Activated CD8-positive, alpha-beta T cell treated with anti-CD3 and anti-CD28 coated beads for 36 hours (primary cell): ENCODE measurements at regions not wholly inside any gene's neighbourhood (a gene's known extent, or its start where the extent isn't known, plus 50 kb on each side); places are given as distances from the start of the nearest gene placed in this dataset.

Experiments used
- ATAC-seq: fragments of 200-7000 bp; cut with Tn5 transposase; one replicate; pipeline ENCODE4 v1.10.0; 2021; ENCODE audit warnings: mild to moderate bottlenecking, moderate library complexity
- CTCF ChIA-PET: fragments of 350-600 bp; sonication (Branson Sonifier 250); formaldehyde crosslinking; loops from one replicate; lab custom pipeline; 2021; ENCODE audit warnings: antibody characterized with exemption; lab: Charles Lee
- POLR2A ChIA-PET: fragments of 350-600 bp; sonication (Branson Sonifier 250); formaldehyde crosslinking; loops from one replicate; lab custom pipeline; 2021; ENCODE audit warnings: antibody characterized with exemption; lab: Charles Lee
- DNase-seq: peaks from one replicate; pipeline ENCODE4 v3.0.0-alpha.2; 2020
- H3K27ac Mint-ChIP-seq: one replicate; pipeline ENCODE4 v1.8.0; 2021; ENCODE audit warnings: mild to moderate bottlenecking, mixed read lengths
- H3K27me3 Mint-ChIP-seq: one replicate; pipeline ENCODE4 v1.8.0; 2021; ENCODE audit warnings: mixed read lengths
- H3K36me3 Mint-ChIP-seq: one replicate; pipeline ENCODE4 v1.8.0; 2021; ENCODE audit warnings: low read depth, mixed read lengths
- H3K4me1 Mint-ChIP-seq: one replicate; pipeline ENCODE4 v1.8.0; 2021; ENCODE audit warnings: low read depth, mixed read lengths
- H3K4me3 Mint-ChIP-seq: one replicate; pipeline ENCODE4 v1.8.0; 2021; ENCODE audit warnings: mild to moderate bottlenecking, moderate library complexity, mixed read lengths
- H3K9me3 Mint-ChIP-seq: one replicate; pipeline ENCODE4 v1.8.0; 2021; ENCODE audit warnings: mixed read lengths
- intact Hi-C: fragments of 100-400 bp; cut with micrococcal nuclease; formaldehyde crosslinking; loops from one replicate; pipeline ENCODE4 v1.10.0; 2022
- TF ChIP-seq, protein P1 (sequence below): fragments of 200-600 bp; IDR thresholded peaks from one replicate; pipeline ENCODE4 v1.8.0; 2022; ENCODE audit warnings: antibody characterized with exemption, mild to moderate bottlenecking

DNA sequence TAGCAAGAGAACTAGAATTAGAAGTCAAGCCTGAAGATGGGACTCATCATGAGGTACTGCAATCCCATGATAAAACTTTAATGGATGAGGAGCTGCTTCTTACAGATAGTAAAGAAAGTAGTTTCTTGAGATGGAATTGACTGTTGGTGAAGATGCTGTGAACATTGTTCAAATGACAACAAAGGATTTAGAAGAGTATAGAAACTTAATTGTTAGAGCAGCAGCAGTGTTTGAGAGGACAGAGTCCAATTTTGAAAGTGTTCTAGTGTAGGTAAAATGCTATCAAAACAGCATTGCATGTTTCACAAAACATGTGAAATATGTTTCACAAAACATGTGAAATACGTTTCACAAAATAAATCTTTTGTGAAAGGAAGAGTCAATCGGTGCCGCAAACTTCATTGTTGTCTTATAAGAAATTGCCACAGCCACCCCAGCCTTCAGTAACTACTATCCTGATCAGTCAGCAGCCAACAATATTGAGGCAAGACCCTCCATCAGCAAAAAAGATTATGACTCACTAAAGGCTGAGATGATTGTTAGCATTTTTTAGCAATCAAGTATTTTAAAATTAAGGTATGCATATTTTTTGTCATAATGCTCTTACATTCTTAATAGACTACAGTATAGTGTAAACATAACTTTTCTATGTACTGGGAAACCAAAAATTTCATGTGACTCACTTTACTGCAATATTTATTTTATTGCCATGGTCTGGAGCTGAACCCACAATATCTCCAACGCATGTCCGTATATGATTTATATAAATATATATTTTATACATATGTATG, 173.4 kb upstream of the BMP4 start:
- Mint-ChIP-seq H3K4me3 (no peak overlapping the region), H3K4me1 (no peaks in the 10 kb centered on the region), H3K36me3 (no peaks in the 10 kb centered on the region), H3K27me3 (no peaks in the 10 kb centered on the region), H3K9me3 (no peaks in the 10 kb centered on the region), H3K27ac (no peak overlapping the region)
- TF ChIP-seq, protein P1, sequence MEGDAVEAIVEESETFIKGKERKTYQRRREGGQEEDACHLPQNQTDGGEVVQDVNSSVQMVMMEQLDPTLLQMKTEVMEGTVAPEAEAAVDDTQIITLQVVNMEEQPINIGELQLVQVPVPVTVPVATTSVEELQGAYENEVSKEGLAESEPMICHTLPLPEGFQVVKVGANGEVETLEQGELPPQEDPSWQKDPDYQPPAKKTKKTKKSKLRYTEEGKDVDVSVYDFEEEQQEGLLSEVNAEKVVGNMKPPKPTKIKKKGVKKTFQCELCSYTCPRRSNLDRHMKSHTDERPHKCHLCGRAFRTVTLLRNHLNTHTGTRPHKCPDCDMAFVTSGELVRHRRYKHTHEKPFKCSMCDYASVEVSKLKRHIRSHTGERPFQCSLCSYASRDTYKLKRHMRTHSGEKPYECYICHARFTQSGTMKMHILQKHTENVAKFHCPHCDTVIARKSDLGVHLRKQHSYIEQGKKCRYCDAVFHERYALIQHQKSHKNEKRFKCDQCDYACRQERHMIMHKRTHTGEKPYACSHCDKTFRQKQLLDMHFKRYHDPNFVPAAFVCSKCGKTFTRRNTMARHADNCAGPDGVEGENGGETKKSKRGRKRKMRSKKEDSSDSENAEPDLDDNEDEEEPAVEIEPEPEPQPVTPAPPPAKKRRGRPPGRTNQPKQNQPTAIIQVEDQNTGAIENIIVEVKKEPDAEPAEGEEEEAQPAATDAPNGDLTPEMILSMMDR = no peak
- DNase-seq (no peak), ATAC-seq (no peak)
- POLR2A ChIA-PET = no interaction called here
- intact Hi-C loops = no loop called here
- CTCF ChIA-PET = interaction anchor here (0.8 kb wide), 1 partner anchor 47 kb away, joined by 3 read pairs; no protein-coding TSS in a partner anchor

DNA sequence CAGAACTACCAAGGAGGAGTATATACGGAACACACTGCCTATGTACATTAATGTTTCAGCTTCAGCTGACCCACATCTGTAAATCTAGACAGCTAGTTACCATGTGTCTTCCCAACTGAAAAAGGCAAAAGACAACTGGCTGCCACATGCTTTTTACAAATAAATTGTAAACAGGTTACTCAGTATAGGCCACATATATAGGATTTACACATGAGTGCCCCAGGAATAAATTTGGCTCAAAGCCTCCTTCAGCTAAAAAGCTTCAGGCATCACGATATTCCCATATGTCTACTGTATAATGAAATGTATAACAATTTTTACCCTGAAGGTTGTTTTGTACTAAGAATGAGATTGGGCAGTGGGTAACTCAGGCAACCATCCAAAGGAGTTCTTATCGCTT, 175.9 kb upstream of the BMP4 start:
- no peak for ATAC-seq
- no peaks in the 10 kb centered on the region for H3K36me3 Mint-ChIP-seq
- no peaks in the 10 kb centered on the region for H3K4me1 Mint-ChIP-seq
- intact Hi-C loops = no loop called here
- no peak overlapping the region for H3K4me3 Mint-ChIP-seq
- no peak overlapping the region for H3K27ac Mint-ChIP-seq
- ChIA-PET POLR2A (no interaction called here), CTCF (no interaction called here)
- no peak for DNase-seq
- H3K27me3 Mint-ChIP-seq = no peaks in the 10 kb centered on the region
- TF ChIP-seq, protein P1 = no peak
- H3K9me3 Mint-ChIP-seq = no peaks in the 10 kb centered on the region

DNA sequence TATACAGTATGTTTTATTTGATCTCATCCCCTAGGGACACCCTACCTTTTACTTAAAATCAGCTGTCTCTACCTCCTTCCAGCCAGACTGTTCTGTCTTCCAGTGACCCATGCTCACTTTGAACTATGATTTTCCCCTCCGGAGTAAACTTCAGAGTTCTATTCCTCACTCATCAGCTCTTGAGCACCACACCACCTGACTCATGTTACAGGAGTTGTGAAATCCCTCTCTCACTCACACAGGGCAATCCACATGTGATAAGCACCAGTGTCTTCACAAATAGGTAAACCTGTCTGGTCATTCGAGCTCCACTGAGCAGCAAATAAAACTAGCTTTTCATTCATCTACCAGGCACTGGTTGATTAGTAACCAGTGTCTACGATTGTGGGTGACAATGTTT, 177.3 kb upstream of the BMP4 start:
- H3K4me3 Mint-ChIP-seq = no peak overlapping the region
- DNase-seq = no peak
- no peaks in the 10 kb centered on the region for H3K36me3 Mint-ChIP-seq
- H3K27ac Mint-ChIP-seq = no peak overlapping the region
- ATAC-seq = no peak
- no peaks in the 10 kb centered on the region for H3K27me3 Mint-ChIP-seq
- intact Hi-C loops = no loop called here
- ChIA-PET POLR2A (no interaction called here), CTCF (interaction anchor here (1.2 kb wide), 1 partner anchor 18 kb away, joined by 3 read pairs; no protein-coding TSS in a partner anchor)
- H3K9me3 Mint-ChIP-seq = no peaks in the 10 kb centered on the region
- no peaks in the 10 kb centered on the region for H3K4me1 Mint-ChIP-seq
- TF ChIP-seq, protein P1 = no peak

DNA sequence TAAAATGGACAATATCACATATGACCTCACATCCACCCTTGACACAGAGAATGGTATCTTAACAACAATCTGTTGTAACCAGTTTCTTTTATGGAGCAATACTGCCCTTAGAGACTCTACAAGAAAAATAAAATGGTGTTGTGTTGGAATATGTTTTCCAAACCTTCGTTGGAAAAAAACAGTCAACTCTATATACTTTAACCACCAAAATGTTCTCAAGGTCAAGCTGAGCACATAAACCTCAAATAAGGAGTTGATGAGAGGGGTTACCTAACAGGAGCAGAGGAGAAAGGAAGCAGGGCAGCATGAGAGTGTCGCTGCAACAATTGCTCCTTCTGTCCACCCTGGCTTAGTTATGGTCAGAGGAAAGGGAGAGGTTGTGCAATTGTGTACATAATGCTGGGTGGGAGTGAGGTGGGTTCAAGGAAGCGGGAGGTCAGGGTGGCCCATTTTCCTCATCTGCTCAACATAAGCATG, 179.2 kb upstream of the BMP4 start:
- Mint-ChIP-seq H3K4me3 (no peak overlapping the region), H3K4me1 (no peaks in the 10 kb centered on the region), H3K9me3 (no peaks in the 10 kb centered on the region), H3K27ac (no peak overlapping the region), H3K27me3 (no peaks in the 10 kb centered on the region), H3K36me3 (no peaks in the 10 kb centered on the region)
- intact Hi-C loops = no loop called here
- DNase-seq = no peak
- CTCF ChIA-PET = no interaction called here
- POLR2A ChIA-PET = interaction anchor here (0.7 kb wide), 1 partner anchor 35 kb away, joined by 3 read pairs; no protein-coding TSS in a partner anchor
- TF ChIP-seq, protein P1 = no peak
- ATAC-seq = no peak

DNA sequence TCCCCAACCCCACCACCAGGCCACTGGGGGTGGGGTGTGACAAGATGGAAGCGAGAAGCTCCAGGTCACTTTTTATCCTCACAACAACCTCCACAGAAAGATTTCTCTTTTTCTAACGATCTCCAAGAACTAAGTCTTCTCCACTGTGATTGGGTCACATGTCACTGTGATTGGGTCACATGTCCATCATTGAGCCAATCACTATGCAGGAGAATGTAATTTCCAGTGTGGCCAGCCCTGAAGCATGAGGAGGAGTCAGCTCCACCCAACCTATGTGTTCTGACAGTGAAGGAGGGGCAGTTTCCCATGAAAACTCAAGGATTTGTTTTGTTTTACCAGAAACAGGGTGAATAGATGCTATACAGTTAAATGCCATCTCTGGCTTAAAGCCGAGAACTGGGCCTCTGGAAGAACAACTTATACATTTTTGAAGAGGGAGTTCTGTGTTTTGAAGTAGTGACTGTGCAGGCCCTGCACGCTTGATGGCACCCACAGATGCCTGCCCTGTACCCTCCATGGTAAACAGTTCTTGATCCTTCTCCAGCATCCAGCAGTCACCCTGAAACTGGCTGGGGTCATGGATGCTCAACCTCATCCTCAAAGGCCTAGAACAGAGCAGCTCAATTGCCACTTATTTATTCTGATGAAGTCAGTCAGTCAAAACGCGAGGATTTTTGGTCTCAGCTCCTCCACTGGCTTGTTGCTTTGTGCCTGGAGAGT, 180.4 kb upstream of the BMP4 start:
- H3K27ac Mint-ChIP-seq = no peak overlapping the region
- H3K4me3 Mint-ChIP-seq = no peak overlapping the region
- intact Hi-C loops = no loop called here
- H3K27me3 Mint-ChIP-seq = no peaks in the 10 kb centered on the region
- ATAC-seq (no peak), DNase-seq (no peak)
- ChIA-PET CTCF (no interaction called here), POLR2A (no interaction called here)
- no peaks in the 10 kb centered on the region for H3K9me3 Mint-ChIP-seq
- no peaks in the 10 kb centered on the region for H3K4me1 Mint-ChIP-seq
- H3K36me3 Mint-ChIP-seq = no peaks in the 10 kb centered on the region
- TF ChIP-seq, protein P1 = no peak
